ENCODE measurements at regions not wholly inside any gene's neighbourhood (a gene's known extent, or its start where the extent isn't known, plus 50 kb on each side); places are given as distances from the start of the nearest gene placed in this dataset.

DNA sequence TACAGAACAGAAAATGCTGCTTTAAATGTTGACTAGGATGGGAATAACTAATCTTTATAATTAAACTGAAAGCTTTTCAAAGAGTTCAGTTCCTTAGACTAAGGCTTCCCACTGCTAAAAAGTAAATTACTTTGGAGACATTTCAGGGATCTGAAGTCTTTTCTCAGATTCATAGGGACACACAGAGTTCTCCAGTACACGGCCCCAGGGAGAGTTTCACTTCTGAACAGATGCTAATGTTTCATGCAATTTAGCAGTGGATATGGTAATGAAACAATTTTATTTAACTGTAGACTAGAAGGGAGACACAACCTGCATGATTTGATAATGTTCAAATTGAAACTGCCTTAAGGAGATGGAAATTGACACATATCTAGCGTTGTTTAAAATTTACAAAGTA, 1282.6 kb downstream of the NCAM2 start:
- DNase-seq, result no peak
- CTCF ChIA-PET, result no interaction called here
- TF ChIP-seq, protein P1, sequence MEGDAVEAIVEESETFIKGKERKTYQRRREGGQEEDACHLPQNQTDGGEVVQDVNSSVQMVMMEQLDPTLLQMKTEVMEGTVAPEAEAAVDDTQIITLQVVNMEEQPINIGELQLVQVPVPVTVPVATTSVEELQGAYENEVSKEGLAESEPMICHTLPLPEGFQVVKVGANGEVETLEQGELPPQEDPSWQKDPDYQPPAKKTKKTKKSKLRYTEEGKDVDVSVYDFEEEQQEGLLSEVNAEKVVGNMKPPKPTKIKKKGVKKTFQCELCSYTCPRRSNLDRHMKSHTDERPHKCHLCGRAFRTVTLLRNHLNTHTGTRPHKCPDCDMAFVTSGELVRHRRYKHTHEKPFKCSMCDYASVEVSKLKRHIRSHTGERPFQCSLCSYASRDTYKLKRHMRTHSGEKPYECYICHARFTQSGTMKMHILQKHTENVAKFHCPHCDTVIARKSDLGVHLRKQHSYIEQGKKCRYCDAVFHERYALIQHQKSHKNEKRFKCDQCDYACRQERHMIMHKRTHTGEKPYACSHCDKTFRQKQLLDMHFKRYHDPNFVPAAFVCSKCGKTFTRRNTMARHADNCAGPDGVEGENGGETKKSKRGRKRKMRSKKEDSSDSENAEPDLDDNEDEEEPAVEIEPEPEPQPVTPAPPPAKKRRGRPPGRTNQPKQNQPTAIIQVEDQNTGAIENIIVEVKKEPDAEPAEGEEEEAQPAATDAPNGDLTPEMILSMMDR (IDR thresholded peaks at IDR 0.05; ENCODE audit: unreplicated experiment), result no peak
- Mint-ChIP-seq H3K4me1 (ENCODE audit: low read depth, unreplicated experiment) (no peaks in the 10 kb centered on the region), H3K9me3 (ENCODE audit: low read depth, unreplicated experiment) (peaks cover 2% of the 10 kb centered on the region), H3K27me3 (ENCODE audit: unreplicated experiment) (no peaks in the 10 kb centered on the region), H3K4me3 (ENCODE audit: low read depth, unreplicated experiment) (no peak overlapping the region), H3K27ac (ENCODE audit: unreplicated experiment) (no peak overlapping the region), H3K36me3 (ENCODE audit: insufficient read depth, unreplicated experiment) (no peaks in the 10 kb centered on the region)
- BruUV-seq (replicated peaks), result no TSS peak
- intact Hi-C loops (cut with micrococcal nuclease; ENCODE audit: unreplicated experiment), result no loop called here

DNA sequence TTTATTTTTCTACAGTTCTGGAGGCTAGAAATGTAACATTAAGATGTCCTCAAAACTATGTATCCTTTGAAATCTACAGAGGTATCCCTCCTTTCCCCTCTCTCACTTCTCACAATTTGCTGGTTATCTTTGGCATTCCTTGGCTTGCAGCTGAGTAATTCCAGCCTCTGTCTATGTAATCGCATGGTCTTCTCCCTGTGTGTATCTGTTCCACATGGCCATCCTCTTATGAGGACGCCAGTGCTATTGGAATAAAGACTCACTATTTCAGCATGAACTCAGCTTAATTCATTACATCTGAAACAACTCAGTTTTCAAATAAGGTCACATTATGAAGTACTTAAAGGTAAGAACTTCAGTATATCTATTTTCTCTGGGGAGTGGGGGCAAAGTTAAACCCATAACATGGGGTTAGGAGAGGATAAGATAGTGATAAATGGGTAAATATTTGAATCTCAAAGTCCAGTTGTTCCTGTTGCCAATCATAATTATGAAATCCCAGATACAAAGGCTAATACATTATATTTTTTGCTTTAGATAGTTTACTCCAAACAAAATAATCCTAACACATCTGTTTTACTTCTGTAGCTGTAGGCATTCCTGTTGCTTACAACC, 1290.8 kb downstream of the NCAM2 start:
- Mint-ChIP-seq H3K36me3 (ENCODE audit: insufficient read depth, unreplicated experiment) (no peaks in the 10 kb centered on the region), H3K4me1 (ENCODE audit: low read depth, unreplicated experiment) (no peaks in the 10 kb centered on the region), H3K27ac (ENCODE audit: unreplicated experiment) (no peak overlapping the region), H3K4me3 (ENCODE audit: low read depth, unreplicated experiment) (no peak overlapping the region), H3K27me3 (ENCODE audit: unreplicated experiment) (no peaks in the 10 kb centered on the region), H3K9me3 (ENCODE audit: low read depth, unreplicated experiment) (peaks cover 3% of the 10 kb centered on the region)
- intact Hi-C loops (cut with micrococcal nuclease; ENCODE audit: unreplicated experiment), result no loop called here
- no TSS peak for BruUV-seq (replicated peaks)
- TF ChIP-seq, protein P1 (IDR thresholded peaks at IDR 0.05; ENCODE audit: unreplicated experiment), result no peak
- no peak for DNase-seq
- CTCF ChIA-PET, result no interaction called here

DNA sequence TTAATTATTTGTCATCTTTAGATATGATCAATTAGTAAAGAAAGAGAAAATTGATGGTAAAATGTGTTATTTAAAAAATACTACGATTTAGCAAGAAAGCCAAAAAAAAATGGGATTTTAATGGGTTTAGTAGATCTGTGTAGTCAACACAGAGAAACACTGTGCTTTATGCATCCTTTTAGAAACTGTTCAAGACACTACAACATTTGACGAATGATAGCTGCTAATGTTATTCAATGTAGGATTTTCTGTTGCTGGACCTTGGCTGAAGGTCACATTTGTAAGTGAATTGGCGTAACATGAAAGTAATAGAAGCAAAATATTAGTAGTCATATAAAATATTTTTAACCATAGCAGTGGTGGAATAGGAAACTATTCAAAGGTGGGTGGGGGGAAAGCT, 1293.9 kb downstream of the NCAM2 start:
- H3K4me3 Mint-ChIP-seq (ENCODE audit: low read depth, unreplicated experiment), result no peak overlapping the region
- TF ChIP-seq, protein P1 (IDR thresholded peaks at IDR 0.05; ENCODE audit: unreplicated experiment), result no peak
- peaks cover 3% of the 10 kb centered on the region for H3K9me3 Mint-ChIP-seq (ENCODE audit: low read depth, unreplicated experiment)
- no peaks in the 10 kb centered on the region for H3K36me3 Mint-ChIP-seq (ENCODE audit: insufficient read depth, unreplicated experiment)
- intact Hi-C loops (cut with micrococcal nuclease; ENCODE audit: unreplicated experiment), result no loop called here
- no peaks in the 10 kb centered on the region for H3K4me1 Mint-ChIP-seq (ENCODE audit: low read depth, unreplicated experiment)
- no peak overlapping the region for H3K27ac Mint-ChIP-seq (ENCODE audit: unreplicated experiment)
- no peaks in the 10 kb centered on the region for H3K27me3 Mint-ChIP-seq (ENCODE audit: unreplicated experiment)
- DNase-seq, result no peak
- no TSS peak for BruUV-seq (replicated peaks)
- CTCF ChIA-PET, result no interaction called here

DNA sequence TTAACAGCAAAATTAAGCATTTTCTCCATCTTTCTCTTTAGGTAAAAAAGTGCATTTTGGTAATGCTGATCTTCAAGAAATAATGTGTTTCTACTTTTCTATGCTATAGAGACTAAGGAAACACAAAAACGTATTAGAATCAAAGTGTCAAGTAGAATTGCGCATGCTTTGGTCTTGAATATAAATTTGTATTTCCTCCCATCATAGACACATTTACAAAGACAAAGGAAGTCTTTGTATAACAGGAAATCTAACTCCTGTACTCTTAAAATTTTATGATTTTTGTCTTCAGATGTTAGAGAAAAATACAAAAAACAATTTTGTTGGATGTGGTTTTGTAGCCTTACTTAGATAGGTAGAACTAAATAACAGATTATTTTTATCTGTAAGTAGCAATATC, 1299.4 kb downstream of the NCAM2 start:
- H3K27ac Mint-ChIP-seq (ENCODE audit: unreplicated experiment), result no peak overlapping the region
- BruUV-seq (replicated peaks), result no TSS peak

More for the DNA sequence above, 1299.4 kb downstream of the NCAM2 start:
- no peaks in the 10 kb centered on the region for H3K27me3 Mint-ChIP-seq (ENCODE audit: unreplicated experiment)
- CTCF ChIA-PET, result no interaction called here
- DNase-seq, result no peak
- H3K4me1 Mint-ChIP-seq (ENCODE audit: low read depth, unreplicated experiment), result no peaks in the 10 kb centered on the region
- TF ChIP-seq, protein P1 (IDR thresholded peaks at IDR 0.05; ENCODE audit: unreplicated experiment), result no peak
- no peaks in the 10 kb centered on the region for H3K36me3 Mint-ChIP-seq (ENCODE audit: insufficient read depth, unreplicated experiment)
- intact Hi-C loops (cut with micrococcal nuclease; ENCODE audit: unreplicated experiment), result no loop called here
- H3K9me3 Mint-ChIP-seq (ENCODE audit: low read depth, unreplicated experiment), result peaks cover 2% of the 10 kb centered on the region
- no peak overlapping the region for H3K4me3 Mint-ChIP-seq (ENCODE audit: low read depth, unreplicated experiment)

Data from Calu3 (cell line).